Kidney glomerular epithelial cell (primary cell): ENCODE measurements at regions not wholly inside any gene's neighbourhood (a gene's known extent, or its start where the extent isn't known, plus 50 kb on each side); places are given as distances from the start of the nearest gene placed in this dataset.

Source experiments
- DNase-seq: peaks from one replicate; lab custom pipeline; 2025; lab: John Stamatoyannopoulos, UW

DNA sequence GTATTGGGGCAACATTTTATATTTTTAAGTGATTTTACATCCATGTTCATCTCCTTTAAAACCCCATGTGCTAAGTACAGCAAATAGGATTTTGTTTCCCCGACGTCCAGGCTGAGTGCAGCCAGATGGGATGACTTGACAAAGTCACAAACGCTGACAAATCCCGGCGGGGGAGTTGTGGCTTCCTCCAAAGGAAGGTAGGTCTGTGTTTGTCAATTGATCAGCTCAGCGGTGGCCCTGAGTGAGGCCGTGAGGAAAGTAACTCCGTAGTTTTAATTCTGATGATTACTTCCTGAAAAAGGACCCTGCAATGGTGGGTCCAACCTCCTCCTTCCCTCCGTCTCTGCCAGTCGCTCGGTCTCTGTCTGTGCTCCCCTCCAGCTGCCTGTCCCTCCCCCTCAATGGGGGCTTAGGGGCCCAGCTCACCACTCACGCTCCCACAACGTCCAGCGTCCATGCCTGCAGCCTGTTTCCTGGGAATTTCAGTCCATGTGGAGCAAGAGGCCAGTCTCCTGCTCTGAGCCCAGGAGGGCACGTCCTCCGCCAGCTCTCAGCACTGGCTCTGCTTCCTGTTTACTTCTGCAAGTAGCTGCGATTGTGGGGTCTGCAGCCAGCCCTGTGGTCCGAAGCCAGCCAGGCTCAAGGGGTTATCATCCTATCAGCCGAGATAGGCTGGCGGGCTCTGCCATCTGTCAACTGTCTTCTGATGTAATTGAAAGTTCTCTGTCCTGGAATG, 209.4 kb upstream of the FOXF1 start:
- DNase-seq, result no peak

DNA sequence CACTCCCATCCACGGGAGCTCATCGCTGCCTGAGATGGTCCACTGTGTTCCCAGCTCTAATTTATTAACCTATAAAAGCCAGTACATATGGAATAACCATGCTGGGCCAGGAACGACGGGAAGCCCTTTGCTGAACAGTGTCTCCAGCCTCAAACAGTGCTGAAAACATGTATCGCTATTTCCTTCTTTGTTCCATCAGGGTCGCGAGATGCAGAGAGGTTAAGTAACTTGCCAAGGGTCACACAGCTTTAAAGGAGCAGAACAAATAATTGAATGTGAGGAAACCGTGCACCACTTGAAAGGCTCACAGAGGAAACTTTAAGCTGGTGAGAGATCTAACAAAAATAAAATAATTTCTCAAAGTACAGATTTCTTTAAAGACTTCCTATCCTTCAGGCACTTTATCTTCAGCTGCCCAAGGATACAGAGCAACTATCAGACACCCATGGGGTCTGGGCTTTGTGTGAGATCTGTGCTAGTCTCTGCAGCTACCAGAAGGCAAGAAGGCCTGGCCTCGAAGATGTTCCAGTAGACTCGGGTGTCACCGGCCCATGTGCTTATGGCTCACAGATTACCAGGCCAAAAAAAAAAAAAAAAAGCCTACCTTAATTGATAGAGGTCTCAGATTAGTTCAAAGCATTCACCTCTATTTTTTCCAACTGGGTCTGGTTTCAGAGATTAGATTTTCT, 207.8 kb upstream of the FOXF1 start:
- DNase-seq, result no peak

GRCh38 chr16:86303787-86304678, 206.3 kb upstream of the FOXF1 start:
- DNase-seq, result no peak

GRCh38 chr16:86304868-86305267, 205.5 kb upstream of the FOXF1 start:
- no peak for DNase-seq

DNA sequence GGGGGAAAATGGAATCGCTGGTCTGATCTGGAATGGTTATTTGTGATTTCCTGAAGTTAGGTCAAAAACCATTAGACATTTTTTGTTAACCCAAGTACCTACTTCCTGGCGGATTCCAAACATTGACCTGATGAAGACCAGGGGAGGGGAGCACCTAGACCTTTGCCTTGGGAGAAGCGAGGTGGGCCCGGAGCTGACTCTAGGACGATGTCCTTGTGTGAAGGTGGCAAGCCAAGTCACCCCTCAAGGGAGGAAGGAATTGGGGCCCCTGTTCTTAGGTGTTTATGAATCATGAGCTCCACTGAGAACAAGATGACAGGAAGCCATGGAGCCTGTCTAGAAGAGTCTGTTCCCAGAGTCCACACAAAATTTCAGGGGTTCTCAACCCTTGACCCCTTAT, 204.9 kb upstream of the FOXF1 start:
- DNase-seq, result no peak

DNA sequence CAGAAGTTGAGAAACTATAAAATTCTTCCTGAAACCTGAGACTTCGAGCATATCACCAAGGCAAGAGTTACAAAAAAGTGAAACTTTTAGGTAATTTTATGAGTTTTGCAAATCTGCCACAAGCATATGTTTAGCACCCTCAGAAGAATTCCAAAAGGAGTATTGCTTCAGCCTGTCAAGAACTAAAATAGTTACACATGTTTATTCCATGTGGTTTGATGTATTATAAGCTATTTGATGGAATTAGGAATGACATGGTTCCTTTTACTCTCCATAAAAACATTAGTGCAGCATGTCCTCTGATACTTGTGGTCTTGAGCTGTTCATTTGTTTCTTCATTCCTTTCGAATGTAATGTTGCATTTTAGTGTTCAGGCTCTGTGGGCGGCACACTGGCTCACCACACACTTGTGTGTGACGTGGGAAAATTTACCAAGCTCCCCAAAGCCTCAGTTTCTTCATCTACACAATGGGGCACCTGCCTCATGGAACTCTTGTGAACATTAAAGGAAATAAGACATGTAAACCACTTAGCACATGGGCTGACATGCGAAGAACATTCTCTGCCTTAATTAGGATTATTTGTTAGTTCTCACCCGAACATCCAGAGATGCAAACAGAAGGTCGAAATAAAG, 204.2 kb upstream of the FOXF1 start:
- no peak for DNase-seq

- DNase-seq, result no peak
Observed at GRCh38 chr16:86306811-86307513, 203.4 kb upstream of the FOXF1 start.

DNA sequence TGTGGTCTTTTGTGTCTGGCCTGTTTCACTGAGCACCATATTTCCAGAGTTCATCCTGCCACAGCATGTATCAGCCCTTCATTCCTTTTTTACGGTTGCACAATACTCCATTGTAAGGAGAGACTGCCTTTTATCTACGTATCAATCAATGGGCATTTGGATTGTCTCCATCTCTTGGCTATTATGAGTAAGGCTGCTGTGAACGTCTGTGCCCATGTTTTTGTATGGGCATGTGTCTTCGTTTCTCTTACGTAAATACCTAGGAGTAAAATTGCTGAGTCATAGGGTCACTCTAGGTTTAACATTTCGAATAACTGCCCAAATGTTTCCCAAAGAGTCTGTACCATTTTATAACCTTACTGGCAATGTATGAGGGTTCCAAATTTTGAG, 202.8 kb upstream of the FOXF1 start:
- DNase-seq, result no peak

DNA sequence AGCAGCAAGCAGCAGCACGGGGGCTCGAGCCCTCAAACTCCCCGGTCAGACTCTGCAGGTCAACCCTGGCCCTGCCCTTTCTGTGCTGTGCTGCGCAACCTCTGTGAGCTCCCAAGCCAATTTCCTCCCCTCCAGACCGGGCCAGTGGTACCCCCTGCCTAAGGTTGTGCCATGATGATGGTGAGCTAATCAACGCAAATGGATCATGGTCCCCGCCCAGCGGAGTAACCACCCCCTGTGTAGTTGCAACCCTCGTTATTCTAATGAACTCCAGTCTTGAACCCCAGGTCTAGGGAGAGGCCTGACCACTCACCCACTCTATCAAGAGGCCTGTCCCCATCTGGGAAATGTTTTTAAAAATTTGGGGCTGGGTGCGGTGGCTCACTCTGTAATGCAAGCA, 201.8 kb upstream of the FOXF1 start:
- no peak for DNase-seq

DNA sequence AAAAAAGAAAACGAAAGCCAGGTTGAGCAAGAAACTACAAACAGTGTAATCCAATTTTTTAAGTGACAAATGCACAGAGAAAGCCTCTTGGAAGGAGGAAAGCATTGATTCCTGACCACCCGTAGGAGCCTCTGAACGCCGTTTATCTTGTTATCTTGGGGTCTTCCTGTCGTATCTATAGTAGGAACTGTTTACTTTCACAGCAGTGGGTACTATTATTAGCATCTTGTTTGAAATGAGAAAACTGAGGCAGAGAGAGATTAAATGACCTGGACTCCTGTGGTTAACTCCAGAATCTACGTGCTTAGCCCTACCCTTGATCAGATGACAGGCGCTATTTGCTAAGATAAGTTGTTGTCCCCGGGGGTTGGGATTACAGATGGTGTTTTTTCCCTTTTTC, 196.7 kb upstream of the FOXF1 start:
- DNase-seq, result no peak

- DNase-seq, result no peak
Observed at GRCh38 chr16:86314402-86315025, 195.8 kb upstream of the FOXF1 start.

- no peak for DNase-seq
Observed at GRCh38 chr16:86316967-86317812, 193.1 kb upstream of the FOXF1 start.

- DNase-seq, result no peak
Observed at GRCh38 chr16:86317813-86318650, 192.3 kb upstream of the FOXF1 start.

DNA sequence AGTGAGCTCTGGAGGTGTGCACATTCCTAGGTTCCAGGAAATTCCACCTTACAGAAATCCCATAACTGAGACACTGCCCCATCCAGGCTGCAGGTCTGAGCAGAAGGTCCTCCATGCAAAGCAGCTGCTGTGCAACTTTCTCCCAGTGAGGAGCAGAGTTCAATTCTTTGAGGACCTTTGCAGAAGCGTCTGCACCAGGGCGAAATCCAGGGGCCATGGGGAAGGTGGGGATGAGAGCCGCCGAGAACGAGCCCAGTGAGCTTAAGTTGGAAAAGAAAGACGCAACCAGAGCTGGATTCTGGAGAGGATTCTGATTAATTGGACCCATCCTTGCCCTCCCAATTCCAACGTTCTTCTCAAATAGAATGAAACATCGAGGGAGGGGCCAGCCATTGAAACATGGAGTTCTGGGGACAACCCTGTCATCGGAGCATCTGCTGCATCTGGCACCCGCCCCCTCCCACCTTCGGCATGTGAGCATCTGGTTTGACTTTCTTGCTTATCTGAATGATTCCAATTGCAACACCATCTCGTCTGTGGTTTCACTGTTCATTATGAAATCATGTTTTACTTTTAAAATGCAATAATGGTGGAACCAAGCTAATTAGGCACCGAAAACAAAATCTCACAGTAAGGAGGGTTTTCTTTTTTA, 190.6 kb upstream of the FOXF1 start:
- no peak for DNase-seq

DNA sequence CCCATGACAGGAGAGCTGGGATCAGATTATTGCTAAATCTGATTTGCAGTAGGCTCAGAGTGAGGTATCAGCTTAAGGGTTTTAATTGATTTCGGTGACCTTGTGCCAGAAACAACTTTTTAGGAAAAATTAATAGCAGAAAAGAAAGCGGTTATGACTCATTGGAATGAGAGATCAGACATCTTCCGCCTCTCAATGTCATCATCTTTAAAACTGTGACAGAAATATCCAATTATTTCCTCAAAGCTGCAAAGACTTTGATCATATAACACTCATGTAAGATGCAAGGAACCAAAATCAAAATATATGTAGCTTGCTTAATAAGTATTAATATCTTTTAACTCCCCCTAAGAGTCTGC, 190.1 kb upstream of the FOXF1 start:
- DNase-seq, result no peak

- DNase-seq, result no peak
Observed at GRCh38 chr16:86321491-86321890, 188.8 kb upstream of the FOXF1 start.

GRCh38 chr16:86322283-86322682, 188.0 kb upstream of the FOXF1 start:
- DNase-seq, result no peak

DNA sequence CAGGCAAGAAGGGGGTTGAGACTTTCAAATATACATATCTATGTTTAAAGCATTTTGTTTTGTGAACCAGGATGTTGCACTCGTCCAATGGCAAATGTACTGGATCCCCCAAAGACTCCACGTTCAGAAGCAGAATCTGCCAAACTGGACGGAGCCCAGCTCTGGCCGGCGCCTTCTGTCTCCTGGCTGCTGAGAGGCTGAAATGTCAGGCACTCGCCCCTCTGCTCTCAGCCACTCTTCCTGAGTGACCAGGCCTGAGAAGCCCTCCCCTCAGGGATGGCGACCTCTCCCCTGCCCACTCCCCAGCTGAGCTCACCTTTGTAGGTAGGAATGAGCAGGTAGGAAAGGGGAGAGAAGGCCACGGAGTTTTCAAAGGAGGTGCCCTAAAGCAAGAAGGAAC, 187.5 kb upstream of the FOXF1 start:
- no peak for DNase-seq

GRCh38 chr16:86324320-86324719, 186.0 kb upstream of the FOXF1 start:
- DNase-seq, result no peak
